CD4-positive, alpha-beta T cell (primary cell): ENCODE measurements at regions not wholly inside any gene's neighbourhood (a gene's known extent, or its start where the extent isn't known, plus 50 kb on each side); places are given as distances from the start of the nearest gene placed in this dataset.

Experiments
- ATAC-seq: fragments of 200-7000 bp; cut with Tn5 transposase; one replicate; pipeline ENCODE4 v1.10.0; 2022; ENCODE audit warnings: mild to moderate bottlenecking; ENCODE audit not compliant: poor library complexity
- CTCF ChIA-PET: fragments of 350-600 bp; sonication (Branson Sonifier 250); formaldehyde crosslinking; loops from one replicate; lab custom pipeline; 2021; ENCODE audit warnings: antibody characterized with exemption, inconsistent platforms; lab: Charles Lee
- POLR2A ChIA-PET: fragments of 350-600 bp; sonication (Branson Sonifier 250); formaldehyde crosslinking; loops from one replicate; lab custom pipeline; 2021; ENCODE audit warnings: antibody characterized with exemption, inconsistent platforms; lab: Charles Lee
- DNase-seq, 14 experiments: peaks; one replicate each; pipeline ENCODE4 v3.0.0-alpha.2; 2013 to 2020; ENCODE audit warnings: mixed read lengths in 2 of 14
- H3K27ac ChIP-seq, 2 donors: one replicate each; pipeline versions ENCODE4 v1.5.1 to v1.7.0; 2013; ENCODE audit warnings: low read length in 2 of 2, low read depth in 1 of 2, mild to moderate bottlenecking in 1 of 2
- H3K27me3 ChIP-seq, 2 experiments: 1 replicate in 1 of 2; 2 replicates in 1 of 2; pipeline versions ENCODE4 v1.6.1 to v1.7.0; 2013; ENCODE audit warnings: low read length in 2 of 2, control low read depth in 1 of 2, mild to moderate bottlenecking in 1 of 2, moderate library complexity in 1 of 2; ENCODE audit not compliant: insufficient read depth in 2 of 2, control insufficient read depth in 1 of 2
- H3K36me3 ChIP-seq: one replicate; pipeline ENCODE4 v1.6.1; 2013; ENCODE audit warnings: low read length, control low read depth; ENCODE audit not compliant: insufficient read depth
- H3K4me1 ChIP-seq: one replicate; pipeline ENCODE4 v1.6.1; 2013; ENCODE audit warnings: low read length, control low read depth; ENCODE audit not compliant: insufficient read depth
- H3K4me3 ChIP-seq: one replicate; pipeline ENCODE4 v1.5.1; 2013; ENCODE audit warnings: mild to moderate bottlenecking, low read length, moderate library complexity
- H3K9me3 ChIP-seq, 2 experiments: 1 replicate in 1 of 2; 2 replicates in 1 of 2; pipeline versions ENCODE4 v1.6.1 to v1.7.0; 2013; ENCODE audit warnings: low read length in 2 of 2, mild to moderate bottlenecking in 2 of 2, control low read depth in 1 of 2, moderate library complexity in 1 of 2; ENCODE audit not compliant: control insufficient read depth in 1 of 2, insufficient read depth in 1 of 2
- H3K27ac Mint-ChIP-seq: one replicate; pipeline ENCODE4 v1.8.0; 2020; ENCODE audit warnings: mixed read lengths
- H3K27me3 Mint-ChIP-seq: one replicate; pipeline ENCODE4 v1.8.0; 2021; ENCODE audit warnings: mixed read lengths
- H3K36me3 Mint-ChIP-seq: one replicate; pipeline ENCODE4 v1.8.0; 2021; ENCODE audit warnings: low read depth, mixed read lengths
- H3K4me1 Mint-ChIP-seq: one replicate; pipeline ENCODE4 v1.8.0; 2021; ENCODE audit warnings: low read depth, mixed read lengths
- H3K4me3 Mint-ChIP-seq: one replicate; pipeline ENCODE4 v1.8.0; 2020; ENCODE audit warnings: mild to moderate bottlenecking, mixed read lengths
- H3K9me3 Mint-ChIP-seq: one replicate; pipeline ENCODE4 v1.8.0; 2020; ENCODE audit warnings: mixed read lengths
- CTCF ChIP-seq: fragments of 200-600 bp; IDR thresholded peaks from one replicate; pipeline ENCODE4 v1.8.0; 2022; ENCODE audit warnings: antibody characterized with exemption, mild to moderate bottlenecking
- intact Hi-C, 2 experiments: fragments of 100-400 bp; cut with DNase I in 1 of 2; cut with micrococcal nuclease in 1 of 2; formaldehyde crosslinking; loops; one replicate each; pipeline versions ENCODE4 v1.15.1 to v1.9.0; 2023 to 2025; cut with DNase I, micrococcal nuclease

- Histone ChIP-seq H3K27me3 (no peaks in the 10 kb centered on the region), H3K4me3 (no peak overlapping the region), H3K27ac (no peak overlapping the region), H3K4me1 (no peaks in the 10 kb centered on the region), H3K36me3 (no peaks in the 10 kb centered on the region), H3K9me3 (peaks cover 0 to 6% of the 10 kb centered on the region in 2 experiments)
- H3K27ac Mint-ChIP-seq = no peak overlapping the region
- H3K9me3 Mint-ChIP-seq = peaks cover 6% of the 10 kb centered on the region
- no peaks in the 10 kb centered on the region for H3K4me1 Mint-ChIP-seq
- intact Hi-C loops = no loop called here
- no peak for DNase-seq
- H3K4me3 Mint-ChIP-seq = no peak overlapping the region
- H3K36me3 Mint-ChIP-seq = no peaks in the 10 kb centered on the region
- no peak for TF ChIP-seq CTCF
- ChIA-PET CTCF (no interaction called here), POLR2A (no interaction called here)
- no peak for ATAC-seq
- no peaks in the 10 kb centered on the region for H3K27me3 Mint-ChIP-seq
Measured at GRCh38 chr18:30106356-30106755, 936.2 kb downstream of the DSC3 start.

DNA sequence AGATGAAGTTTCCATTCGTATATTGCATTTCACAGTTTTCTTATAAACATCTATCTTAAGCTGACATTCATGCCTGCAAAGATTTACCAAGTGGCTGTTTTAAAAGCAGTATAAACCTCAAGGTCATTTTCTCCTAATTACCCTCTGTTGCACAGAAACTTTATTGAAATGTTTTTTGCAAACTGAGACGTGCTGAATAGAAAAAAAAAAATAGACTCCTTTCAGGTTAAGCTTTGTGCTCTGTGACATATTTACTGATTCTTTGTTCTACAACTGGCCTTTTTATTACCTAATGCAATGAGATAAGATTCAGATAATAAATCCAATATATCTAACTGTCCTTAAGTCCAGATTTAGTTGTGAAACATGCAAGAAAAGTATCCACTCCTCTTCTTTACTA is 938.7 kb downstream of the DSC3 start:
- no peak for DNase-seq
- intact Hi-C loops = no loop called here

GRCh38 chr18:30096796-30097195 is 945.7 kb downstream of the DSC3 start:
- CTCF ChIA-PET = no interaction called here
- intact Hi-C loops = no loop called here

More for the DNA sequence above, 938.7 kb downstream of the DSC3 start:
- Histone ChIP-seq H3K4me1 (no peaks in the 10 kb centered on the region), H3K27ac (no peak overlapping the region), H3K9me3 (peaks cover 0 to 11% of the 10 kb centered on the region in 2 experiments), H3K27me3 (no peaks in the 10 kb centered on the region), H3K4me3 (no peak overlapping the region), H3K36me3 (no peaks in the 10 kb centered on the region)
- Mint-ChIP-seq H3K4me3 (no peak overlapping the region), H3K27ac (no peak overlapping the region), H3K36me3 (no peaks in the 10 kb centered on the region), H3K27me3 (no peaks in the 10 kb centered on the region), H3K9me3 (peaks cover 6% of the 10 kb centered on the region), H3K4me1 (no peaks in the 10 kb centered on the region)
- ChIA-PET CTCF (no interaction called here), POLR2A (no interaction called here)
- no peak for TF ChIP-seq CTCF
- ATAC-seq = no peak

More at GRCh38 chr18:30096796-30097195, 945.7 kb downstream of the DSC3 start:
- no peaks in the 10 kb centered on the region for H3K36me3 Mint-ChIP-seq
- DNase-seq (no peak), ATAC-seq (no peak)
- Histone ChIP-seq H3K4me3 (no peak overlapping the region), H3K4me1 (no peaks in the 10 kb centered on the region), H3K27ac (no peak overlapping the region), H3K36me3 (no peaks in the 10 kb centered on the region), H3K9me3 (peaks cover 0 to 5% of the 10 kb centered on the region in 2 experiments), H3K27me3 (no peaks in the 10 kb centered on the region)
- no peaks in the 10 kb centered on the region for H3K27me3 Mint-ChIP-seq
- no peak overlapping the region for H3K4me3 Mint-ChIP-seq
- TF ChIP-seq CTCF = no peak
- POLR2A ChIA-PET = no interaction called here
- H3K4me1 Mint-ChIP-seq = no peaks in the 10 kb centered on the region
- peaks cover 5% of the 10 kb centered on the region for H3K9me3 Mint-ChIP-seq
- no peak overlapping the region for H3K27ac Mint-ChIP-seq
